ENCODE measurements at regions not wholly inside any gene's neighbourhood (a gene's known extent, or its start where the extent isn't known, plus 50 kb on each side); places are given as distances from the start of the nearest gene placed in this dataset.

- TF ChIP-seq EZH2 (IDR thresholded peaks at IDR 0.05; ENCODE audit: borderline replicate concordance, low read length) = no peak
- no peak for TF ChIP-seq CTCF (IDR thresholded peaks at IDR 0.05; ENCODE audit: low read length)
- Histone ChIP-seq H3F3A (ENCODE audit: insufficient read depth, low read length) (no peaks in the 10 kb centered on the region), H3K4me3 (ENCODE audit: low read depth, low read length, poor library complexity, severe bottlenecking) (no peak overlapping the region), H3K9me3 (ENCODE audit: low read length) (no peaks in the 10 kb centered on the region), H3K9ac (ENCODE audit: low read length) (no peak overlapping the region), H2AFZ (ENCODE audit: low read length) (no peak overlapping the region), H3K36me3 (ENCODE audit: insufficient read depth, low read length) (no peaks in the 10 kb centered on the region), H3K4me1 (ENCODE audit: insufficient read depth, low read length, severe bottlenecking) (no peaks in the 10 kb centered on the region), H3K79me2 (ENCODE audit: insufficient read depth, low read length) (no peaks in the 10 kb centered on the region), H3K27ac (ENCODE audit: low read depth, low read length, poor library complexity, severe bottlenecking) (no peak overlapping the region), H3K4me2 (ENCODE audit: low read length) (no peak overlapping the region), H4K20me1 (ENCODE audit: insufficient read depth, low read length) (no peaks in the 10 kb centered on the region), H3K9me2 (ENCODE audit: low read depth, low read length) (no peaks in the 10 kb centered on the region), H3K27me3 (ENCODE audit: insufficient read depth, low read length) (no peaks in the 10 kb centered on the region)
Observed at GRCh38 chr1:34270181-34270580, 93.5 kb downstream of the C1orf94 start.

GRCh38 chr1:34272152-34272551 lies 95.4 kb downstream of the C1orf94 start:
- H3K79me2 ChIP-seq (ENCODE audit: insufficient read depth, low read length) = no peaks in the 10 kb centered on the region
- TF ChIP-seq EZH2 (IDR thresholded peaks at IDR 0.05; ENCODE audit: borderline replicate concordance, low read length) (no peak), CTCF (IDR thresholded peaks at IDR 0.05; ENCODE audit: low read length) (no peak)

GRCh38 chr1:34275150-34275549 lies 98.4 kb downstream of the C1orf94 start:
- Histone ChIP-seq H3K4me1 (ENCODE audit: insufficient read depth, low read length, severe bottlenecking) (no peaks in the 10 kb centered on the region), H3K27ac (ENCODE audit: low read depth, low read length, poor library complexity, severe bottlenecking) (no peak overlapping the region), H3K4me2 (ENCODE audit: low read length) (no peak overlapping the region)

More at GRCh38 chr1:34272152-34272551, 95.4 kb downstream of the C1orf94 start:
- Histone ChIP-seq H3K27me3 (ENCODE audit: insufficient read depth, low read length) (no peaks in the 10 kb centered on the region), H3K27ac (ENCODE audit: low read depth, low read length, poor library complexity, severe bottlenecking) (no peak overlapping the region), H3K4me2 (ENCODE audit: low read length) (no peak overlapping the region), H3K4me1 (ENCODE audit: insufficient read depth, low read length, severe bottlenecking) (no peaks in the 10 kb centered on the region), H3K9me2 (ENCODE audit: low read depth, low read length) (no peaks in the 10 kb centered on the region), H4K20me1 (ENCODE audit: insufficient read depth, low read length) (no peaks in the 10 kb centered on the region), H3K9me3 (ENCODE audit: low read length) (no peaks in the 10 kb centered on the region), H3K36me3 (ENCODE audit: insufficient read depth, low read length) (no peaks in the 10 kb centered on the region), H2AFZ (ENCODE audit: low read length) (no peak overlapping the region), H3K4me3 (ENCODE audit: low read depth, low read length, poor library complexity, severe bottlenecking) (no peak overlapping the region), H3F3A (ENCODE audit: insufficient read depth, low read length) (no peaks in the 10 kb centered on the region), H3K9ac (ENCODE audit: low read length) (no peak overlapping the region)

More at GRCh38 chr1:34275150-34275549, 98.4 kb downstream of the C1orf94 start:
- H4K20me1 ChIP-seq (ENCODE audit: insufficient read depth, low read length) = no peaks in the 10 kb centered on the region
- H3K36me3 ChIP-seq (ENCODE audit: insufficient read depth, low read length) = no peaks in the 10 kb centered on the region
- H3K79me2 ChIP-seq (ENCODE audit: insufficient read depth, low read length) = no peaks in the 10 kb centered on the region
- H3K4me3 ChIP-seq (ENCODE audit: low read depth, low read length, poor library complexity, severe bottlenecking) = no peak overlapping the region
- no peak overlapping the region for H3K9ac ChIP-seq (ENCODE audit: low read length)
- no peaks in the 10 kb centered on the region for H3K9me2 ChIP-seq (ENCODE audit: low read depth, low read length)
- no peaks in the 10 kb centered on the region for H3K27me3 ChIP-seq (ENCODE audit: insufficient read depth, low read length)
- H3K9me3 ChIP-seq (ENCODE audit: low read length) = no peaks in the 10 kb centered on the region
- no peak overlapping the region for H2AFZ ChIP-seq (ENCODE audit: low read length)
- no peaks in the 10 kb centered on the region for H3F3A ChIP-seq (ENCODE audit: insufficient read depth, low read length)
- no peak for TF ChIP-seq EZH2 (IDR thresholded peaks at IDR 0.05; ENCODE audit: borderline replicate concordance, low read length)
- TF ChIP-seq CTCF (IDR thresholded peaks at IDR 0.05; ENCODE audit: low read length) = no peak
